GM13977 (cell line): ENCODE measurements at regions not wholly inside any gene's neighbourhood (a gene's known extent, or its start where the extent isn't known, plus 50 kb on each side); places are given as distances from the start of the nearest gene placed in this dataset.
"Not testable (repeated sequence)": the region's sequence is repeated elsewhere in the genome, so short reads cannot be mapped to it uniquely, and the experiment has no call there.

ENCODE experiments used
- DNase-seq: peaks from one replicate; pipeline ENCODE4 v3.0.0; 2012; ENCODE audit warnings: low spot score
- in situ Hi-C: fragments of 300-500 bp; cut with MboI; formaldehyde crosslinking; loops from one replicate; pipeline ENCODE4 v1.12.0; 2022; ENCODE audit warnings: low sequenced_read_pairs, low pct_unique_long_range_greater_than_20kb, mixed read lengths, inconsistent platforms; ENCODE audit not compliant: unreplicated experiment
- TF ChIP-seq, protein P1 (sequence below): IDR thresholded peaks from 2 replicates; pipeline ENCODE4 v1.5.1; 2012; ENCODE audit warnings: mild to moderate bottlenecking, control low read depth; ENCODE audit not compliant: insufficient read depth; ENCODE audit errors: extremely low read depth, missing control alignments

GRCh38 chr2:35508601-35509000 is 847.0 kb upstream of the CRIM1 start:
- in situ Hi-C loops, result no loop called here
- DNase-seq, result no peak
- TF ChIP-seq, protein P1, sequence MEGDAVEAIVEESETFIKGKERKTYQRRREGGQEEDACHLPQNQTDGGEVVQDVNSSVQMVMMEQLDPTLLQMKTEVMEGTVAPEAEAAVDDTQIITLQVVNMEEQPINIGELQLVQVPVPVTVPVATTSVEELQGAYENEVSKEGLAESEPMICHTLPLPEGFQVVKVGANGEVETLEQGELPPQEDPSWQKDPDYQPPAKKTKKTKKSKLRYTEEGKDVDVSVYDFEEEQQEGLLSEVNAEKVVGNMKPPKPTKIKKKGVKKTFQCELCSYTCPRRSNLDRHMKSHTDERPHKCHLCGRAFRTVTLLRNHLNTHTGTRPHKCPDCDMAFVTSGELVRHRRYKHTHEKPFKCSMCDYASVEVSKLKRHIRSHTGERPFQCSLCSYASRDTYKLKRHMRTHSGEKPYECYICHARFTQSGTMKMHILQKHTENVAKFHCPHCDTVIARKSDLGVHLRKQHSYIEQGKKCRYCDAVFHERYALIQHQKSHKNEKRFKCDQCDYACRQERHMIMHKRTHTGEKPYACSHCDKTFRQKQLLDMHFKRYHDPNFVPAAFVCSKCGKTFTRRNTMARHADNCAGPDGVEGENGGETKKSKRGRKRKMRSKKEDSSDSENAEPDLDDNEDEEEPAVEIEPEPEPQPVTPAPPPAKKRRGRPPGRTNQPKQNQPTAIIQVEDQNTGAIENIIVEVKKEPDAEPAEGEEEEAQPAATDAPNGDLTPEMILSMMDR, result no peak

DNA sequence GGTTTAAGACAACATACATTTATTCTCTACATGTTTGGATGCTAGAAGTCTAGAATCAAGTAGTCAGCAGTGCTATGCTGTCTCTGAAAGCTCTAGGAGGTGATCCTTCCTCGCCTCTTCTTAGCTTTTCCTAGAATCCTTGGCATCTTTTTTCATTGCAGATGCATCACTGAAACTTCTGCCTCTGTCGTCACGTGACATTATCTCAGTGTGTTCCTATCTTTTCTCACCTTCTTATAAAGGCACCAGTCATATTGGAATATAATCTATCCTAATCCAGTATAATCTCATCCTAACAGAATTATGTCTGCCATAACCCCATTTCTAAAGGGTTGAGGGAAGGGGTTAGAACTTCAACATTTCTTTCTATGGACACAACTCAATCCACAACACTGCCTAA is 851.2 kb upstream of the CRIM1 start:
- TF ChIP-seq, protein P1, result no peak
- DNase-seq, result no peak
- in situ Hi-C loops, result no loop called here

DNA sequence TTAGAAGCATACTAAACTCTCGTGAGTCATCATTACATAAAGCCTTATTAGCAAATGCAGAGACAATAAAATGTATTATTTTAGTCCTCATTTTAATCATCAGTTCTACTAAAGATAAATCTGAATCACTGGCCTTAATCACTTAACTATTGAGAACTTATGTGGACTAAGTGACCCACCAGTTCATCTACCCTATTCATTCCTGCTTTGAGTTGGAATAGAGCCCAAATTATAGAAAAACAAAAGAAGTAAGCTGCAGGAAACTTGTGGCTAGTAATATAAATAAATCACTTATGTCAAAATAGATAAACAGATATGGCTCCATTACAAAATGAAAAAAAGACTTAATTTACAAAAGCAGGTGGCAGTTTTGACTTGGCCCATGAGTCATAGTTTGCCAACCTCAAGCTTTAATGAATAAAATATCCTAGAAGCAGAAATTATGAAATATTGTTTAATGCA is 851.8 kb upstream of the CRIM1 start:
- DNase-seq, result no peak
- in situ Hi-C loops, result no loop called here
- TF ChIP-seq, protein P1, result no peak

GRCh38 chr2:35503311-35503710 is 852.3 kb upstream of the CRIM1 start:
- in situ Hi-C loops, result no loop called here
- TF ChIP-seq, protein P1, result no peak
- DNase-seq, result no peak

DNA sequence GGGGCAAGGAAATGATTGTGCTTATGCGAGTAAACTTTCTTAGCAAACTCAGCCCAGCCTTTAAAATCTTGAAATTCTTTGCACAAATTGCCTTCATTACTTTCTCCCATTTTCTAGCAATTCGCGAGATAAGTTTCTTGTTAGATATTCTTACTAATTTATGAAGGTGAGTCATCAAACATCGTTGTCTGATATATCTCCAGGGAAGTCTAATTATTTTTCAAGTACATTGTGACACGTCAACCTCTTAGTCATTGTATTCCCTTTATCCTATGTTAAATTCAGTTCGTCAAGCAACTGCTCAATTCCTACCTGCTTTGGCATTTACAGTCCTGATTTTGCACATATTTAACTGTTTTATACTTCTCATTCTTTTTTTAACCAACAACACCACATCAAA is 854.5 kb upstream of the CRIM1 start:
- TF ChIP-seq, protein P1, result no peak
- DNase-seq, result no peak
- in situ Hi-C loops, result no loop called here

- in situ Hi-C loops, result no loop called here
- TF ChIP-seq, protein P1, result no peak
- no peak for DNase-seq
Measured at GRCh38 chr2:35496022-35496421, 859.6 kb upstream of the CRIM1 start.

GRCh38 chr2:35495182-35495581 is 860.4 kb upstream of the CRIM1 start:
- no peak for DNase-seq
- in situ Hi-C loops, result no loop called here
- TF ChIP-seq, protein P1, result no peak

DNA sequence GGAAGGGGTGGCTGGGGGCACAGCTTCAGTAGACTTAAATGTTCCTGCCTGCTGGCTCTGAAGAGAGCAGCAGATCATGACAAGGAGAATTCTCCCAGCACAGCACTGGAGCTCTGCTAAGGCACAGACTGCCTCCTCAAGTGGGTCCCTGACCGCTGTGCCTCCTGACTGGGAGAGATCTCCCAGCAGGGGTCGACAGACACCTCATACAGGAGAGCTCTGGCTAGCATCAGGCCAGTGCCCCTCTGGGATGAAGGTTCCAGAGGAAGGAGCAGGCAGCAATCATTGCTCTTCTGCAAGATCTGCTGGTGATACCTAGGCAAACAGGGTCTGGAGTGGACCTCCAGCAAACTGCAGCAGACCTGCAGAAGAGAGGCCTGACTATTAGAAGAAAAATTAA is 877.5 kb upstream of the CRIM1 start:
- in situ Hi-C loops, DNase-seq: not testable (repeated sequence)
